Naive thymus-derived CD4-positive, alpha-beta T cell (primary cell): ENCODE measurements at regions not wholly inside any gene's neighbourhood (a gene's known extent, or its start where the extent isn't known, plus 50 kb on each side); places are given as distances from the start of the nearest gene placed in this dataset.

ENCODE experiments used
- ATAC-seq: fragments of 150-1000 bp; cut with Tn5 transposase; 2 replicates; pipeline ENCODE4 v1.10.0; 2021; ENCODE audit warnings: mild to moderate bottlenecking, moderate library complexity
- CTCF ChIA-PET: fragments of 350-600 bp; sonication (Branson Sonifier 250); formaldehyde crosslinking; loops from one replicate; lab custom pipeline; 2021; ENCODE audit warnings: antibody characterized with exemption; lab: Charles Lee
- POLR2A ChIA-PET: fragments of 350-600 bp; sonication (Branson Sonifier 250); formaldehyde crosslinking; loops from one replicate; lab custom pipeline; 2021; ENCODE audit warnings: antibody characterized with exemption, inconsistent platforms; lab: Charles Lee
- DNase-seq, 9 donors: peaks; one replicate each; pipeline versions ENCODE4 v3.0.0 to v3.0.0-alpha.2; 2020 to 2022; ENCODE audit warnings: mixed read lengths in 1 of 9
- H3K27ac ChIP-seq: one replicate; pipeline ENCODE4 v1.7.0; 2013; ENCODE audit warnings: mild to moderate bottlenecking, low read depth, low read length, moderate library complexity
- H3K27me3 ChIP-seq, 2 donors: one replicate each; pipeline ENCODE4 v1.7.0; 2013; ENCODE audit warnings: low read length in 2 of 2, mild to moderate bottlenecking in 2 of 2, moderate library complexity in 2 of 2; ENCODE audit not compliant: control insufficient read depth in 2 of 2, insufficient read depth in 2 of 2
- H3K36me3 ChIP-seq, 3 experiments: 1 replicate in 2 of 3; 2 replicates in 1 of 3; pipeline ENCODE4 v1.7.0; 2013; ENCODE audit warnings: low read length in 3 of 3, mild to moderate bottlenecking in 3 of 3, moderate library complexity in 1 of 3; ENCODE audit not compliant: insufficient read depth in 3 of 3, control insufficient read depth in 2 of 3
- H3K4me1 ChIP-seq, 2 donors: one replicate each; pipeline ENCODE4 v1.7.0; 2013; ENCODE audit warnings: low read length in 2 of 2, mild to moderate bottlenecking in 2 of 2, moderate library complexity in 1 of 2; ENCODE audit not compliant: control insufficient read depth in 2 of 2, insufficient read depth in 2 of 2
- H3K4me3 ChIP-seq: 2 replicates; pipeline ENCODE4 v1.7.0; 2013; ENCODE audit warnings: mild to moderate bottlenecking, low read length
- H3K9me3 ChIP-seq, 3 experiments: 1 replicate in 2 of 3; 2 replicates in 1 of 3; pipeline ENCODE4 v1.7.0; 2013; ENCODE audit warnings: low read length in 3 of 3; ENCODE audit not compliant: control insufficient read depth in 2 of 3
- H3K27ac Mint-ChIP-seq, 9 donors: one replicate each; pipeline ENCODE4 v1.8.0; 2020 to 2022; ENCODE audit warnings: mixed read lengths in 9 of 9, mild to moderate bottlenecking in 8 of 9, moderate library complexity in 5 of 9, inconsistent platforms in 2 of 9
- H3K27me3 Mint-ChIP-seq, 5 donors: one replicate each; pipeline ENCODE4 v1.8.0; 2021 to 2022; ENCODE audit warnings: mixed read lengths in 5 of 5, mild to moderate bottlenecking in 1 of 5
- H3K36me3 Mint-ChIP-seq, 5 donors: one replicate each; pipeline ENCODE4 v1.8.0; 2020 to 2022; ENCODE audit warnings: mixed read lengths in 5 of 5, mild to moderate bottlenecking in 3 of 5, inconsistent platforms in 1 of 5
- H3K4me1 Mint-ChIP-seq, 7 donors: one replicate each; pipeline ENCODE4 v1.8.0; 2020 to 2022; ENCODE audit warnings: mixed read lengths in 7 of 7, mild to moderate bottlenecking in 3 of 7, inconsistent platforms in 1 of 7
- H3K4me3 Mint-ChIP-seq, 10 donors: one replicate each; pipeline ENCODE4 v1.8.0; 2020 to 2022; ENCODE audit warnings: mild to moderate bottlenecking in 10 of 10, mixed read lengths in 10 of 10, moderate library complexity in 6 of 10, inconsistent platforms in 2 of 10
- H3K9me3 Mint-ChIP-seq, 11 donors: one replicate each; pipeline ENCODE4 v1.8.0; 2020 to 2022; ENCODE audit warnings: mixed read lengths in 11 of 11, mild to moderate bottlenecking in 4 of 11, inconsistent platforms in 1 of 11, moderate library complexity in 1 of 11
- intact Hi-C, 2 donors: fragments of 100-400 bp; cut with micrococcal nuclease; formaldehyde crosslinking; loops; one replicate each; pipeline ENCODE4 v1.15.1; 2023

- POLR2A ChIA-PET, result no interaction called here
- Histone ChIP-seq H3K4me1 (no peaks in the 10 kb centered on the region), H3K9me3 (no peaks in the 10 kb centered on the region), H3K36me3 (no peaks in the 10 kb centered on the region), H3K4me3 (no peak overlapping the region), H3K27me3 (no peaks in the 10 kb centered on the region), H3K27ac (no peak overlapping the region)
- H3K27ac Mint-ChIP-seq, result no peak overlapping the region
- CTCF ChIA-PET, result no interaction called here
- H3K27me3 Mint-ChIP-seq, result no peaks in the 10 kb centered on the region
- no peak for ATAC-seq
- H3K9me3 Mint-ChIP-seq, result peaks cover 0 to 9% (median 0%) of the 10 kb centered on the region in 11 donors
- H3K4me1 Mint-ChIP-seq, result no peaks in the 10 kb centered on the region
- no peak overlapping the region for H3K4me3 Mint-ChIP-seq
- intact Hi-C loops, result no loop called here
- no peaks in the 10 kb centered on the region for H3K36me3 Mint-ChIP-seq
- DNase-seq, result no peak
These were observed 410.3 kb downstream of the PLOD2 start for GRCh38 chr3:145750657-145751056.

- no peaks in the 10 kb centered on the region for H3K27me3 ChIP-seq
- no peak for ATAC-seq
- intact Hi-C loops, result no loop called here
These were observed 408.4 kb downstream of the PLOD2 start for GRCh38 chr3:145752576-145752975.

DNA sequence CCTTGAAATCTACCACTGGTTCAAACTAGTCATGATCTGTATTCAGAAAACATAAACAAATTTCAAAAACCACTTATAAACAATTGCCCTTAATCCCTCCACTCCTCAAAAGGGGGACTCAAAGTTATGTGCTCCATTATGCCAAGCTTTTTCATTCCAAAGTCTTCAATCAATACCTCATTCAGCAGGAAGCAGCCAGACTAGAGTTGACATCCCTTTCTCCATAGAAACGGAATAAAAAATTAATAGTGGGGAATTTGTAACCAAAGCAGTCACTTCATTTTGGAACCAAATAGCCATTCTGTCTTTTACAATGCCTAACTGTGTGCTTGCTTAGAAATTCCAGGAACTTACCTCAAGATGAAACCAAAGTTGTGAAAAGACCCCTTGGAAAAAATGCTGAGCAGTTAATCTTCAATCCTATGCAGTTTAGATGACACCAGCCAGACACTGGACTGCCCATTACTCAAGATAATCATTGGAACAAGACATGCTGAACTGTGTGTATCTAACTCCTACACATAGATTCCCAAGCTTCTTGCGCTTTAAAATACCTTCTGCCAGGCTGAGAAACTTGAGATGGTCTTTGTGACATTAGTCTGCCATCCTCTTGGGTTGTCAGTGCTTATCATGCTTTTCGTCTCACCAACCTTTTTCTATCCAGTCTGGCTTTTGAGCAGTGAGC, 406.2 kb downstream of the PLOD2 start:
- intact Hi-C loops, result no loop called here

More at GRCh38 chr3:145752576-145752975, 408.4 kb downstream of the PLOD2 start:
- CTCF ChIA-PET, result no interaction called here
- Mint-ChIP-seq H3K27me3 (no peaks in the 10 kb centered on the region), H3K4me1 (no peaks in the 10 kb centered on the region), H3K4me3 (no peak overlapping the region), H3K36me3 (no peaks in the 10 kb centered on the region), H3K9me3 (peaks cover 0 to 7% (median 1%) of the 10 kb centered on the region in 11 donors), H3K27ac (no peak overlapping the region)
- no peaks in the 10 kb centered on the region for H3K36me3 ChIP-seq
- H3K4me1 ChIP-seq, result no peaks in the 10 kb centered on the region
- POLR2A ChIA-PET, result no interaction called here
- H3K9me3 ChIP-seq, result no peaks in the 10 kb centered on the region
- no peak for DNase-seq
- H3K27ac ChIP-seq, result no peak overlapping the region
- H3K4me3 ChIP-seq, result no peak overlapping the region

GRCh38 chr3:145760036-145760435, 400.9 kb downstream of the PLOD2 start:
- Mint-ChIP-seq H3K36me3 (no peaks in the 10 kb centered on the region), H3K27me3 (no peaks in the 10 kb centered on the region), H3K9me3 (peaks cover 0 to 15% (median 0%) of the 10 kb centered on the region in 11 donors), H3K27ac (no peak overlapping the region), H3K4me1 (no peaks in the 10 kb centered on the region), H3K4me3 (no peak overlapping the region)
- H3K27me3 ChIP-seq, result no peaks in the 10 kb centered on the region
- no peak for ATAC-seq
- no peak for DNase-seq
- ChIA-PET POLR2A (no interaction called here), CTCF (no interaction called here)
- no peak overlapping the region for H3K27ac ChIP-seq
- H3K4me3 ChIP-seq, result no peak overlapping the region
- H3K9me3 ChIP-seq, result no peaks in the 10 kb centered on the region
- H3K4me1 ChIP-seq, result no peaks in the 10 kb centered on the region
- intact Hi-C loops, result no loop called here
- H3K36me3 ChIP-seq, result no peaks in the 10 kb centered on the region

More for the DNA sequence above, 406.2 kb downstream of the PLOD2 start:
- no peaks in the 10 kb centered on the region for H3K27me3 ChIP-seq
- Mint-ChIP-seq H3K36me3 (no peaks in the 10 kb centered on the region), H3K4me1 (no peaks in the 10 kb centered on the region), H3K27me3 (no peaks in the 10 kb centered on the region), H3K9me3 (peaks cover 0 to 11% (median 1%) of the 10 kb centered on the region in 11 donors), H3K27ac (no peak overlapping the region), H3K4me3 (no peak overlapping the region)
- ATAC-seq (no peak), DNase-seq (no peak)
- POLR2A ChIA-PET, result no interaction called here
- H3K4me1 ChIP-seq, result no peaks in the 10 kb centered on the region
- H3K9me3 ChIP-seq, result no peaks in the 10 kb centered on the region
- H3K36me3 ChIP-seq, result no peaks in the 10 kb centered on the region
- H3K4me3 ChIP-seq, result no peak overlapping the region
- CTCF ChIA-PET, result no interaction called here
- H3K27ac ChIP-seq, result no peak overlapping the region

DNA sequence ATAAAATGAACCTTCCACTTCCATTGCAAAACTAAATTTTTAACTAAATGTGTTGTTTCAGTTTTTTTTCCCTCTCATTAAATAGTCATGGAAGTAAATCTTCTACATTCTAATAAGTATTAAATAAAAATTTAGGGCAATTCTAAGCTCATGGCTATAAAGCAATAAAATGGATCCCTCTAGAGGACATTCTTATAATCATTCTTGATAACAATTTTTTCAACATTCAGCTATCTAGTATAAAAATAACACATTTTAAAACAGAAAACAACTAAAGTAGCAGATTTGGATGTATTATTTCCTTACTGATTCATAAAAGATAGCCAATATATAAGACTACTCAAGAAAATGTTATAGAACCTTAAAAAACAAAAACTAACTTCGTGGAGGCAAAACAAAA, 393.1 kb downstream of the PLOD2 start:
- H3K36me3 Mint-ChIP-seq, result no peaks in the 10 kb centered on the region
- Histone ChIP-seq H3K4me1 (no peaks in the 10 kb centered on the region), H3K9me3 (no peaks in the 10 kb centered on the region), H3K36me3 (no peaks in the 10 kb centered on the region), H3K27ac (no peak overlapping the region), H3K27me3 (no peaks in the 10 kb centered on the region), H3K4me3 (no peak overlapping the region)
- POLR2A ChIA-PET, result no interaction called here
- peaks cover 0 to 19% (median 5%) of the 10 kb centered on the region in 11 donors for H3K9me3 Mint-ChIP-seq
- no peak overlapping the region for H3K4me3 Mint-ChIP-seq
- no peak overlapping the region for H3K27ac Mint-ChIP-seq
- no peaks in the 10 kb centered on the region for H3K4me1 Mint-ChIP-seq
- CTCF ChIA-PET, result no interaction called here
- intact Hi-C loops, result no loop called here
- DNase-seq (no peak), ATAC-seq (no peak)
- H3K27me3 Mint-ChIP-seq, result no peaks in the 10 kb centered on the region

DNA sequence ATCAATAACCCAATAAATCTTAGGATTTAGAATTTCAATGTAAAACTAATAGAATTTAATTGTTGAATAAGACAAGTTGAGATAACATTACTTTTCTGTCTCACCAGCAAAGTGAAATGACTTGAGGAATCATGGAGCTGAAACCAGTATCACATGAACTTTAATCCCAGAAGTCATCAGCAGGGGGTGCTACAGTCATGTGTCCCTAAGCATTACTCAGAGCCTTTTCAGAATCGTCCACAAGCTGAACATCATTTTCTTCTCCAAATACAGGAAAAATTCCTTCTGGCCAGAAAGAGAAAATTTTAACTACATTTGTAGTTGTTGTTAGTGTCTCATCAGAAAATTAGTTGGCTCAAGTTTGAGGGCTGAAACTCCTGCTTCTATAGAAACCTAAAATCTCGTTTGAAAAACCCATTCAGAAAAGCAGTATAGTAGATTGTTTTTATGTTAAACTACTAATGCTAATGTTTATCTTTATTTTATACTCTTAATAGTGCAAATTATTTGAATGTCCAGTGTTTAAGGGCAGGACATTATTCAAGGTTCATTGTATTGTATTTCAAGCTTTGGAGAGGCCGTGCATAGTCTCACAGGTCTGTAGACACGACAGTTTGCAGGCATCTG, 384.1 kb downstream of the PLOD2 start:
- Histone ChIP-seq H3K9me3 (no peaks in the 10 kb centered on the region), H3K4me1 (no peaks in the 10 kb centered on the region), H3K4me3 (no peak overlapping the region), H3K36me3 (no peaks in the 10 kb centered on the region), H3K27ac (no peak overlapping the region), H3K27me3 (no peaks in the 10 kb centered on the region)
- intact Hi-C loops, result no loop called here
- H3K4me3 Mint-ChIP-seq, result no peak overlapping the region
- H3K36me3 Mint-ChIP-seq, result no peaks in the 10 kb centered on the region
- no peak for DNase-seq
- no peak overlapping the region for H3K27ac Mint-ChIP-seq
- no peak for ATAC-seq
- ChIA-PET CTCF (no interaction called here), POLR2A (no interaction called here)
- no peaks in the 10 kb centered on the region for H3K4me1 Mint-ChIP-seq
- H3K9me3 Mint-ChIP-seq, result peaks cover 0 to 12% (median 4%) of the 10 kb centered on the region in 11 donors
- no peaks in the 10 kb centered on the region for H3K27me3 Mint-ChIP-seq

DNA sequence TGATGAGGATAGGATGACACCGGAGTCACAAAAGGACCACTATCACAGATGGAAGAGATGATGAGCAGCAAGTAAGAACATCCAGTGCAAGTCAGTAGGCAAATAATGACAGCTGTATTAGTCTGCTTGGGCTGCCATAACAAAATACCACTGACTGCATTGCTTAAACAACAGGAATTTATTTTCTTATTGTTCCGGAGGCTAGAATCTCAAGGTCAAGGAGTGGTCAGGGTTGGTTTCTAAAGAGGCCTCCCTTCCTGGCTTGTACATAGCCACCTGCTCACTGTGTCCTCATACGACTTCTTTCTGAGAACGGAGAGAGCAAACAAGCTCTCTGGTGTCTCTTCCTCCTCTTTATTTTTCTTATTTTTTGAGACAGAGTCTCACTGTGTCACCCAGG, 380.7 kb downstream of the PLOD2 start:
- H3K4me1 Mint-ChIP-seq, result no peaks in the 10 kb centered on the region
- CTCF ChIA-PET, result no interaction called here
- Histone ChIP-seq H3K9me3 (no peaks in the 10 kb centered on the region), H3K4me3 (no peak overlapping the region), H3K4me1 (no peaks in the 10 kb centered on the region), H3K27me3 (no peaks in the 10 kb centered on the region), H3K27ac (no peak overlapping the region), H3K36me3 (no peaks in the 10 kb centered on the region)
- no peak overlapping the region for H3K27ac Mint-ChIP-seq
- H3K4me3 Mint-ChIP-seq, result no peak overlapping the region
- ATAC-seq, result no peak
- H3K27me3 Mint-ChIP-seq, result no peaks in the 10 kb centered on the region
- intact Hi-C loops, result no loop called here
- DNase-seq, result no peak
- H3K9me3 Mint-ChIP-seq, result peaks cover 0 to 3% (median 0%) of the 10 kb centered on the region in 11 donors
- no peaks in the 10 kb centered on the region for H3K36me3 Mint-ChIP-seq
- POLR2A ChIA-PET, result no interaction called here
